ENCODE measurements at regions not wholly inside any gene's neighbourhood (a gene's known extent, or its start where the extent isn't known, plus 50 kb on each side); places are given as distances from the start of the nearest gene placed in this dataset.

DNA sequence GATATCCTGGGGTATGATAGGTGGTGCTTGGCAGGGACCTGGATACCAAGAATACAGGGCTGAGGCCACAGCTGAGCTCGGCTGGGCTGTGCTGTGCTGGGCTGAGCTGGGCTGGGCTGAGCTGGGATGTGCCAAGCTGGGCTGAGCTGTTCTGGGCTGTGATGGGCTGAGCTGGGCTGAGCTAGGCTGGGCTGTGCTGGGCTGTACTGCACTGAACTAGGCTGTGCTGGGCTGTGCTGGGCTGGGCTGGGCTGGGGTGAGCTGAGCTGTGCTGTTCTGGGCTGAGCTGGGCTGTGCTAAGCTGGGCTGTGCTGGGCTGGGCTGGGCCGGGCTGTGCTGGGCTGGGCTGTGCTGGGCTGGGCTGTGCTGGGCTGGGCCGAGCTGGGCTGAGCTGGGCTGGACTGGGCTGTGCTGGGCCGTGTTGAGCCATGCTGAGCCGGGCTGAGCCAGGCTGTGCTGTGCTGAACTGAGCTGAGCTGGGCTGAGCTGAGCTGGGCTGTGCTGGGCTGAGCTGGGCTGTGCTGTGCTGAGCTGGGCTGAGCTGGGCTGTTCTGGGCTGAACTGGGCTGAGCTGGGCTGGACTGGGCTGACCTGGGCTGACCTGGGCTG is 94.7 kb upstream of the ACTRT2 start:
- TF ChIP-seq CTCF (IDR thresholded peaks at IDR 0.05; ENCODE audit: insufficient read depth, low read length, poor library complexity, severe bottlenecking) (no peak), EZH2phosphoT487 (conservative IDR thresholded peaks at IDR 0.05; ENCODE audit: low read length) (no peak)

All from SU-DHL-6 (cell line).